Esophagus mucosa (tissue), 1 donor: ENCODE measurements at regions not wholly inside any gene's neighbourhood (a gene's known extent, or its start where the extent isn't known, plus 50 kb on each side); places are given as distances from the start of the nearest gene placed in this dataset.

ENCODE experiments used
- ATAC-seq: fragments of 200-7000 bp; cut with Tn5 transposase; one replicate; pipeline ENCODE4 v1.9.1; 2020
- donor health status: DM: yes; HTN: yes; CAD: no.

GRCh38 chr9:1201901-1202300 lies 151.7 kb downstream of the DMRT2 start:
- ATAC-seq = no peak

GRCh38 chr9:1202512-1203280 lies 152.5 kb downstream of the DMRT2 start:
- ATAC-seq = no peak

GRCh38 chr9:1207686-1208085 lies 157.5 kb downstream of the DMRT2 start:
- no peak for ATAC-seq

GRCh38 chr9:1208157-1208556 lies 158.0 kb downstream of the DMRT2 start:
- ATAC-seq = no peak

- ATAC-seq = peak; percentile 51
Observed at GRCh38 chr9:1210954-1211353, 160.8 kb downstream of the DMRT2 start.

- ATAC-seq = peak; percentile 61
Observed at GRCh38 chr9:1216532-1216931, 166.4 kb downstream of the DMRT2 start.

- no peak for ATAC-seq
Observed at GRCh38 chr9:1217076-1217475, 166.9 kb downstream of the DMRT2 start.

- ATAC-seq = no peak
Observed at GRCh38 chr9:1219284-1219683, 169.1 kb downstream of the DMRT2 start.

- ATAC-seq = no peak
Observed at GRCh38 chr9:1221298-1221697, 171.1 kb downstream of the DMRT2 start.

- ATAC-seq = peak; percentile 78
Observed at GRCh38 chr9:1222511-1222910, 172.4 kb downstream of the DMRT2 start.

- peak; percentile 23 for ATAC-seq
Observed at GRCh38 chr9:1231998-1232919, 182.1 kb downstream of the DMRT2 start.

- no peak for ATAC-seq
Observed at GRCh38 chr9:1233568-1233967, 183.4 kb downstream of the DMRT2 start.

GRCh38 chr9:1235650-1236049 lies 185.5 kb downstream of the DMRT2 start:
- no peak for ATAC-seq

GRCh38 chr9:1236061-1236460 lies 185.9 kb downstream of the DMRT2 start:
- ATAC-seq = no peak

GRCh38 chr9:1238407-1238806 lies 188.2 kb downstream of the DMRT2 start:
- peak; percentile 66 for ATAC-seq

GRCh38 chr9:1248743-1249142 lies 198.6 kb downstream of the DMRT2 start:
- no peak for ATAC-seq

- ATAC-seq = no peak
Observed at GRCh38 chr9:1253064-1253979, 203.2 kb downstream of the DMRT2 start.

GRCh38 chr9:1254071-1254470 lies 203.9 kb downstream of the DMRT2 start:
- ATAC-seq = no peak

GRCh38 chr9:1256178-1256577 lies 206.0 kb downstream of the DMRT2 start:
- no peak for ATAC-seq

- no peak for ATAC-seq
Observed at GRCh38 chr9:1261266-1261665, 211.1 kb downstream of the DMRT2 start.

GRCh38 chr9:1261879-1262766 lies 212.0 kb downstream of the DMRT2 start:
- ATAC-seq = no peak

- ATAC-seq = peak; percentile 50
Observed at GRCh38 chr9:1267141-1267570, 217.0 kb downstream of the DMRT2 start.
